ACC112 (cell line): ENCODE measurements at regions not wholly inside any gene's neighbourhood (a gene's known extent, or its start where the extent isn't known, plus 50 kb on each side); places are given as distances from the start of the nearest gene placed in this dataset.

ENCODE experiments used
- H2AFZ ChIP-seq: fragments of 200-600 bp; sonication (generic); one replicate; pipeline ENCODE4 v1.6.0; 2017; ENCODE audit warnings: antibody characterized with exemption, low read length; ENCODE audit not compliant: unreplicated experiment
- H3K27ac ChIP-seq: fragments of 200-600 bp; sonication (generic); 2 replicates; pipeline ENCODE4 v1.5.1; 2014; ENCODE audit warnings: low read depth, mild to moderate bottlenecking, antibody characterized with exemption, low read length, moderate library complexity
- H3K27me3 ChIP-seq: fragments of 200-600 bp; sonication (generic); 2 replicates; pipeline ENCODE4 v1.6.1; 2014; ENCODE audit warnings: mild to moderate bottlenecking, antibody characterized with exemption, low read length, moderate library complexity, mixed read lengths; ENCODE audit not compliant: insufficient read depth
- H3K36me3 ChIP-seq: fragments of 200-600 bp; sonication (generic); 2 replicates; pipeline ENCODE4 v1.6.1; 2016; ENCODE audit warnings: mild to moderate bottlenecking, antibody characterized with exemption, low read length, moderate library complexity, mixed read lengths; ENCODE audit not compliant: insufficient read depth
- H3K4me1 ChIP-seq: fragments of 200-600 bp; sonication (generic); one replicate; pipeline ENCODE4 v1.6.1; 2016; ENCODE audit warnings: low read length, mixed read lengths; ENCODE audit not compliant: insufficient read depth, unreplicated experiment, control insufficient read depth
- H3K4me3 ChIP-seq: fragments of 200-600 bp; sonication (generic); 2 replicates; pipeline ENCODE4 v1.5.1; 2014; ENCODE audit warnings: mild to moderate bottlenecking, low read depth, low read length
- H3K79me2 ChIP-seq: fragments of 200-600 bp; sonication (generic); one replicate; pipeline ENCODE4 v1.6.0; 2016; ENCODE audit warnings: low read length; ENCODE audit not compliant: control insufficient read depth, unreplicated experiment, insufficient read depth

DNA sequence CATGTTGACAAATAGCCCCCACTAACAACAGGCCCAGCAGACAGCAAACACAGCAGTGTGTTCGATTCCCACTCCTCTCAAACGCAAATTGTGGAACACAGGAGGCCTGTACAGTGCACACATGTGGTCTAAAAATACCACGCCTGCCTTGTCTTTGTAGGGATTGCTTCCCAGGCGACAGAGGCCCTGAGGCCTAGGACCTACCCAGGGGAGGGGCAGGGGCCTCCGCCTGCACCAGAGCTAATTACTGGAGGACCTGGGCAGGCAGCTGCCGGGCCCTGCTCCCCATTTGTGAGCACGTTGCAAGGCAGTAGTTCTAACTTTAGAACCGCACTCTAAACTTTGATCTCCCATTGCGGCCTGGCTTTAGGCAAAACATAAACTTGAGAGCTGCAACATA, 316.0 kb downstream of the TXNL1 start:
- H2AFZ ChIP-seq, result no peak overlapping the region
- H3K27me3 ChIP-seq, result 0 out of 2 replicates have a peak, but pooled peaks cover 5% of the 10 kb centered on the region
- H3K36me3 ChIP-seq, result no peaks in the 10 kb centered on the region
- no peaks in the 10 kb centered on the region for H3K4me1 ChIP-seq
- no peaks in the 10 kb centered on the region for H3K79me2 ChIP-seq
- no peak overlapping the region for H3K4me3 ChIP-seq
- no peak overlapping the region for H3K27ac ChIP-seq

DNA sequence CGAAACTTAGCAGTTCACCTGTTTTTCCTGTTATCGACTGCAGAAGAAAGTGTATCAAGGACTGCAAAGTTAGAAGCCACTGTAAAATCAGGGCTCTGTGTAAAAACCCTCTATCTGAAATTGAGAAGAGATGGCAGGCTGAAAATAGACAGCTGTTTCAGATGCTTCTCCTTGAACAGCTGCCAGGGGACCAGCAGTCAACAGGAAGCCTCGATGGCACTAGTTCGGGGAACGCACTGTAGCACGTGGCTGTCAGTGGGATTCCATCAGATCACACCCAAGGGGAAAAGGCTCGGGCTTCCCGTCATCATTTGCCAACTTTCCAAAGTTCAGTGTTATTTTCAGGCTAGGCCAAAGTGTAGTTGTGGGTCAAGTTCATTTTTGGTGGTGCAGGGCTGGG, 316.9 kb downstream of the TXNL1 start:
- Histone ChIP-seq H3K36me3 (no peaks in the 10 kb centered on the region), H3K79me2 (no peaks in the 10 kb centered on the region), H2AFZ (no peak overlapping the region), H3K27ac (no peak overlapping the region), H3K27me3 (peaks cover 8% of the 10 kb centered on the region; the same call in 1 of the 2 replicates), H3K4me1 (no peaks in the 10 kb centered on the region), H3K4me3 (no peak overlapping the region)

GRCh38 chr18:56319953-56320352, 318.4 kb downstream of the TXNL1 start:
- Histone ChIP-seq H3K4me3 (no peak overlapping the region), H3K36me3 (no peaks in the 10 kb centered on the region), H3K27me3 (peaks cover 9% of the 10 kb centered on the region; the same call in 1 of the 2 replicates), H2AFZ (no peak overlapping the region), H3K79me2 (no peaks in the 10 kb centered on the region), H3K4me1 (peaks cover 3% of the 10 kb centered on the region), H3K27ac (no peak overlapping the region)

DNA sequence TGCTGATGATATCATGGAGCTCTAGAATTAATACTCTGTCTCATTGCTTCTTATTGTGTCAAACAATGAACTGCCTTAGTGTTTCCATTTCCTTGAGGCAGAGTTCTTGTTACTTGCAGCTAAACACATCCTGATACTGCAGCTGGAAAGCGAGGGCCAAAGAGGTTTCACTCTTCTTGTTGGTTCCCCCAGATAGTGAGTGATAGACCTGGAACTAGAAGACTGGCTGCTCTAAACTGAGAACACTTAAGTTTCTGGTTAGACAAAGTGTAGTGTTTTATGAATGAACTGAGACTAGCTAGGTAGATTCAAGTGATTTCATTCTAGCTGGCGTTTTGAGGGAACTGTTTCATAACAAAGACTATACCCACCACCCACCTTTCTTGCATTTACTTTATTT, 321.7 kb downstream of the TXNL1 start:
- H3K27me3 ChIP-seq, result peaks cover 9% of the 10 kb centered on the region; the same call in 1 of the 2 replicates
- H3K27ac ChIP-seq, result no peak overlapping the region
- H3K79me2 ChIP-seq, result no peaks in the 10 kb centered on the region
- peaks cover 3% of the 10 kb centered on the region for H3K4me1 ChIP-seq
- no peak overlapping the region for H3K4me3 ChIP-seq
- H3K36me3 ChIP-seq, result no peaks in the 10 kb centered on the region
- no peak overlapping the region for H2AFZ ChIP-seq

DNA sequence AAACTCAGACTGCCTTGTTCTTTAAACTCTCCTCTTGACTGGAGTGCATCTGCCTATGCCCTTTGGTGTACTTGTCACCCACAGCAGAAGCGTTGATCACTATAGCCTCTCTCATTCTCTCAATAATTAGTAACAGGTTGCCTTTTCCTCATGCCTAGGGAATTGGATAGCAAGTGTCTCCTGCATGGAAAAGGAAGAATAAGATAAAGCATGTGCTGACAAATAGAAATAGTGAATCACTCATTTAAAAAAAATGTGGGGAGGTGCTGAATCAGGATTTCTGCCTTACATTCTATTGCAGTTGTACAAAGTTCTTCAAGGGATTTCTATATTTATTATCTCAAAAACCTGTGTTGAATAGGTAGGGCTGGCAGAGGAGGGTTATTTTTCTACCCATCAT, 323.0 kb downstream of the TXNL1 start:
- H3K4me1 ChIP-seq, result peaks cover 3% of the 10 kb centered on the region
- no peak overlapping the region for H3K4me3 ChIP-seq
- H3K36me3 ChIP-seq, result no peaks in the 10 kb centered on the region
- no peaks in the 10 kb centered on the region for H3K79me2 ChIP-seq
- H3K27ac ChIP-seq, result no peak overlapping the region
- peaks cover 9% of the 10 kb centered on the region; the same call in 1 of the 2 replicates for H3K27me3 ChIP-seq
- no peak overlapping the region for H2AFZ ChIP-seq

GRCh38 chr18:56314396-56314795, 324.0 kb downstream of the TXNL1 start:
- Histone ChIP-seq H3K4me3 (no peak overlapping the region), H3K27ac (no peak overlapping the region), H3K4me1 (peaks cover 3% of the 10 kb centered on the region), H2AFZ (no peak overlapping the region), H3K79me2 (no peaks in the 10 kb centered on the region), H3K27me3 (peaks cover 9% of the 10 kb centered on the region; the same call in 1 of the 2 replicates), H3K36me3 (no peaks in the 10 kb centered on the region)

DNA sequence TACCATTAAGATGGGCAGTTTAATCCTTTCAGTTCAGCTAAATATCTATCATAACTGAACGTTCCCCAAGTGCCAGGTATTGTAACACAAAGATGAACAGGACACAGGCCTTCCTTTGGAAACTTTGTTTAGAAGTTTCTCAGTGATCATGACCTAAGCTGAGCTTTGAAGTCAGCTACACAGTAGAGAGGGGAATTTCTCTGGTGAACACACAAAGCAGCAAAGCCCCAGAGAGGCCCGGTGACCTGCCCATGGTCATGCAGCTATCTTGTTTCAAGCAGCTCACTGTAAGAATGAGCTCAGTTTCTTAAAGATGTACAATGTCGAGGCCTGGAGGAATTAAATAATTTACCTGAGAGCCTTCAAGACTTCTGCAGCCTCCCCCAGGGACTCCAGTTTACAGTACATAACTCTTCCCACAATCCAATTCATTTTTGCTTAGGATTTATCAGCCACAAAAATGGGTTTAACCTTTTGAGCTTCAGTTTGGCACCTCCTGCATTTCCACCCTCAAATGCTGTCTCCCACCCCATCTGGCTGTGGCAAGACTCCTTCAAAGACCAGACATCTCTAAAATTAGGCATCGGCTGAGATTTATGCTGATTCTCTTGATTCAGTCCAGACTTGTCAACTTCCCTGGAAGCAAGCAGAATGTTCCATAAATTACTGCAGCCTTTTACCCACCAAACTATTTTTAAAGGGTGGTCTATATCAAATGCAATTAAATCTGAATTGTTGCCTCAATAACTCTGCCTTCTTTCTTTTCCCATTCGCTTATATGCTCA, 325.6 kb downstream of the TXNL1 start:
- H3K79me2 ChIP-seq, result no peaks in the 10 kb centered on the region
- no peak overlapping the region for H3K4me3 ChIP-seq
- no peaks in the 10 kb centered on the region for H3K36me3 ChIP-seq
- H3K27me3 ChIP-seq, result peaks cover 4% of the 10 kb centered on the region; the same call in 1 of the 2 replicates
- H2AFZ ChIP-seq, result no peak overlapping the region
- H3K27ac ChIP-seq, result no peak overlapping the region
- peaks cover 3% of the 10 kb centered on the region for H3K4me1 ChIP-seq

GRCh38 chr18:56309104-56309503, 329.3 kb downstream of the TXNL1 start:
- Histone ChIP-seq H3K4me1 (no peaks in the 10 kb centered on the region), H2AFZ (no peak overlapping the region), H3K79me2 (no peaks in the 10 kb centered on the region), H3K27ac (no peak overlapping the region), H3K36me3 (no peaks in the 10 kb centered on the region), H3K4me3 (no peak overlapping the region), H3K27me3 (no peaks in the 10 kb centered on the region)

DNA sequence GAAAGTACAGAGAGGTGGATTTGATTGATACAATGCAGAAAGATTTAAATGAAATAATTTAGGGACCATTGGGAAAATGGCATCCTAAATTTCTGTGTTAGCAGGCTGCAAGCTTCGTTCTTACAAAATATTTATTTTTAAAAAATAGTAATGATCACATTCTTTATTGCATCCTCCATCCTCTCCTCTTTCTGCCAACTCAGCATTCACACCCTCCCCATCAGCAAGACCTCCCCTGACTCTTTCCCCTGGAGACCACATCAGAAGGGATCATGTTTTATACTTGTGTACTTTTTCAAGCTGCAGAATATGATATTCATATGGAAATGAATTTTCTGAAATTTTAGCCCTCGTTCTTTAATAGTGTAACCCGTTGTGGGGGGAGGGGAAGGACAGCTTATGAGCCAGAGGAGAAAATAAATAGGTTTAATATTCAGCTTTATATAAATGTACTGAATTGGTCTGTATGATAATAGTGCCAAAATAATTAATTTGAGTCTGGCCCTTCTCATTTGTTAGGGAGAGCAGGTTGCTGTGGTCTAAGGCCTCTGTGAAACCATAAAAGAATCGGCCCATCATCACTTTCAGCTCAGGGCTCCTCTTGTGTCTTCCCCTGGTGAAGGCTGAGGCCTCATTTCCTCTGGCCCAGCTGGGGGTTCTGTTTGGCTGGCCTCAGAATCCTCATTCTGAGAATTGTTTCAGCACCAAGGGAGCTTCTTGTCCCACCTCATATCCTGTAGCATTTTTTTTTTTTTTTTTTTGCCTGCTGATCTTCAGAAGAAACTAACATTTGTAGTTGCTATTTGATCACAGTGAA, 330.8 kb downstream of the TXNL1 start:
- no peak overlapping the region for H3K27ac ChIP-seq
- H3K36me3 ChIP-seq, result no peaks in the 10 kb centered on the region
- H2AFZ ChIP-seq, result no peak overlapping the region
- H3K79me2 ChIP-seq, result no peaks in the 10 kb centered on the region
- H3K4me3 ChIP-seq, result no peak overlapping the region
- no peaks in the 10 kb centered on the region for H3K27me3 ChIP-seq
- no peaks in the 10 kb centered on the region for H3K4me1 ChIP-seq

DNA sequence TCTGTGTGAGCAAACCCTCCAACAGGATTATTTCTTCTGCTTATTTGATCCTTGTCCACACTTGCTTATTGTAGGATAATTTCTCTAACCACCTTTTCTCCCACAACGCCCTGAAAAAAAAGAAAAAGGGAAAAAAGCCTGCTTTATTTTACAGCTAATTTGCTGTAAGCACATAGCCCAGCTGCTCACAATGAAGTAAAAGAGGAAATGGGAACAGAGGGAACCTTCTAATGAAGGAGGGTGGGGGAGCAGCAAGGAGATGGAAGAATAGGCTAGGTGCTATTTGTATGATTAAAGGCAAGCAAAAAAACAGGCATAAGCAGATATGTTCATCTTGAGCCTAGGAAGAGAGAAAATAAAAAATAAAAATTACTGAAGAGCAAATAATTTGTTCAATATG, 331.6 kb downstream of the TXNL1 start:
- H3K27me3 ChIP-seq, result no peaks in the 10 kb centered on the region

More for the DNA sequence above, 331.6 kb downstream of the TXNL1 start:
- Histone ChIP-seq H3K36me3 (no peaks in the 10 kb centered on the region), H3K4me3 (no peak overlapping the region), H3K27ac (no peak overlapping the region), H3K4me1 (no peaks in the 10 kb centered on the region), H3K79me2 (no peaks in the 10 kb centered on the region), H2AFZ (no peak overlapping the region)
